HAP-1 (cell line): ENCODE measurements at regions not wholly inside any gene's neighbourhood (a gene's known extent, or its start where the extent isn't known, plus 50 kb on each side); places are given as distances from the start of the nearest gene placed in this dataset.

Experiments
- DNase-seq, 2 experiments: peaks; one replicate each; pipeline ENCODE4 v3.0.0-alpha.2; 2016 to 2020; ENCODE audit warnings: low spot score in 2 of 2
- H3K27me3 ChIP-seq: fragments of 250-450 bp; sonication (Bioruptor Pico); 2 replicates; pipeline ENCODE4 v1.5.1; 2020; ENCODE audit warnings: low read depth, mild to moderate bottlenecking, moderate library complexity
- H3K36me3 ChIP-seq: fragments of 250-450 bp; sonication (Bioruptor Pico); replicated peaks from 2 replicates; pipeline ENCODE4 v1.5.1; 2020; ENCODE audit warnings: mild to moderate bottlenecking
- H3K4me1 ChIP-seq: fragments of 250-450 bp; sonication (Bioruptor Pico); 2 replicates; pipeline ENCODE4 v1.5.1; 2020; ENCODE audit warnings: mild to moderate bottlenecking
- H3K4me3 ChIP-seq: fragments of 250-450 bp; sonication (Bioruptor Pico); 2 replicates; pipeline ENCODE4 v1.5.1; 2020; ENCODE audit warnings: mild to moderate bottlenecking, moderate library complexity
- H3K9me3 ChIP-seq: fragments of 250-450 bp; sonication (Bioruptor Pico); 2 replicates; pipeline ENCODE4 v1.5.1; 2020; ENCODE audit warnings: mild to moderate bottlenecking, moderate library complexity
- in situ Hi-C: fragments of 300-500 bp; cut with MboI; formaldehyde crosslinking; loops from 3 replicates; pipeline ENCODE4 v1.14.3; 2020; ENCODE audit warnings: low sequenced_read_pairs, inconsistent platforms, mixed read lengths

GRCh38 chr7:106423821-106424475 lies 139.2 kb upstream of the NAMPT start:
- Histone ChIP-seq H3K9me3 (no peaks in the 10 kb centered on the region), H3K4me3 (no peak overlapping the region), H3K27me3 (peaks cover 2% of the 10 kb centered on the region; the same call in 1 of the 2 replicates), H3K4me1 (no peaks in the 10 kb centered on the region), H3K36me3 (no peaks in the 10 kb centered on the region)
- no peak for DNase-seq
- in situ Hi-C loops, result no loop called here

DNA sequence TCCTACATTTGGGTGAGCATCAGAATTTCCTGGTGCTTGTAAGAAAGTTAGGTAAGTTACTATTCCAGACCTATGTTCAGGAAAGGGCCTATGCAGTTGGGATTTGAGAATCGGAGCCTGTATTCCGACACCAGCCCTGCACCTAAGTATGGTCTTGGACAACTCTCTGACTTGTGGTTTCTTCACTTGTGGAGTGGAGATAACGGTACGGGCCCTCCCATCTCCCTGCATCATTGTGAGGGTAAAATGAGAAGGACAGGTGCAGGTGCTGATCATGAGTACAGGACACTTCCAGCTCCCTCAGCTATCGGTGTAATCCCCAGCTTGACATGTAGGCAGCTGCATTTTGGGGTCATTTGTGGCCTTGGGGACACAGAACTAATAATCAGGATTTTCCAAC lies 138.3 kb upstream of the NAMPT start:
- H3K36me3 ChIP-seq, result no peaks in the 10 kb centered on the region
- H3K9me3 ChIP-seq, result no peaks in the 10 kb centered on the region
- no peaks in the 10 kb centered on the region for H3K4me1 ChIP-seq
- H3K4me3 ChIP-seq, result no peak overlapping the region
- DNase-seq, result no peak
- no peaks in the 10 kb centered on the region; the same call in 1 of the 2 replicates for H3K27me3 ChIP-seq
- in situ Hi-C loops, result no loop called here

- no peak for DNase-seq
- Histone ChIP-seq H3K9me3 (no peaks in the 10 kb centered on the region), H3K27me3 (no peaks in the 10 kb centered on the region), H3K36me3 (no peaks in the 10 kb centered on the region), H3K4me3 (no peak overlapping the region), H3K4me1 (no peaks in the 10 kb centered on the region)
- in situ Hi-C loops, result no loop called here
These were observed 136.5 kb upstream of the NAMPT start for GRCh38 chr7:106421181-106421762.

DNA sequence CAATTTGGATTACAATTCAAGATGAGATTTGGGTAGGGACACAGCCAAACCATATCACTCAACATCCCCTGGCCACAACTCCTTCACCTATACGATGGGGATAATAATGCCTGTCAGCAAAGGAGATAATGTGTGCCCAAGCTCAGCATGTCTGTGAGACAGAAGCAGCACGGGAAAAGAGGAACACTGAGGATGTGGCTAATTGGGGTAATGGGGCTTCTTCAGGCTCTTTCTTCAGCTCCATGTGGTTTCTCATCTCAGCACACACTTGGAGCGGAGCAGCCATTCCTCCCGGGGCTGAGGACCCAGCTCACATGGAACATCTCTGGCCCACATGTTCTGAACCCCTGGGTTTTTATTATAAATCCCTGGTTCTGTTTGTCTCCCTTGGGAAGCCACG lies 136.0 kb upstream of the NAMPT start:
- H3K27me3 ChIP-seq, result no peaks in the 10 kb centered on the region
- DNase-seq, result no peak
- H3K36me3 ChIP-seq, result no peaks in the 10 kb centered on the region
- H3K9me3 ChIP-seq, result no peaks in the 10 kb centered on the region
- no peak overlapping the region for H3K4me3 ChIP-seq
- H3K4me1 ChIP-seq, result no peaks in the 10 kb centered on the region
- in situ Hi-C loops, result no loop called here

GRCh38 chr7:106420210-106420609 lies 135.4 kb upstream of the NAMPT start:
- Histone ChIP-seq H3K36me3 (no peaks in the 10 kb centered on the region), H3K9me3 (no peaks in the 10 kb centered on the region), H3K4me1 (no peaks in the 10 kb centered on the region), H3K4me3 (no peak overlapping the region), H3K27me3 (no peaks in the 10 kb centered on the region)
- in situ Hi-C loops, result no loop called here
- no peak for DNase-seq

- no peak for DNase-seq
- in situ Hi-C loops, result no loop called here
- Histone ChIP-seq H3K36me3 (no peaks in the 10 kb centered on the region), H3K4me3 (no peak overlapping the region), H3K27me3 (no peaks in the 10 kb centered on the region), H3K4me1 (no peaks in the 10 kb centered on the region), H3K9me3 (no peaks in the 10 kb centered on the region)
These were observed 134.8 kb upstream of the NAMPT start for GRCh38 chr7:106419455-106420182.

- Histone ChIP-seq H3K36me3 (no peaks in the 10 kb centered on the region), H3K27me3 (0 out of 2 replicates have a peak, but pooled peaks cover 3% of the 10 kb centered on the region), H3K4me1 (no peaks in the 10 kb centered on the region), H3K9me3 (no peaks in the 10 kb centered on the region), H3K4me3 (no peak overlapping the region)
- in situ Hi-C loops, result no loop called here
- no peak for DNase-seq
These were observed 133.7 kb upstream of the NAMPT start for GRCh38 chr7:106418526-106418925.

GRCh38 chr7:106418094-106418493 lies 133.3 kb upstream of the NAMPT start:
- H3K9me3 ChIP-seq, result no peaks in the 10 kb centered on the region
- in situ Hi-C loops, result no loop called here
- DNase-seq, result no peak
- H3K27me3 ChIP-seq, result 0 out of 2 replicates have a peak, but pooled peaks cover 3% of the 10 kb centered on the region
- H3K36me3 ChIP-seq, result no peaks in the 10 kb centered on the region
- H3K4me3 ChIP-seq, result no peak overlapping the region
- H3K4me1 ChIP-seq, result no peaks in the 10 kb centered on the region

GRCh38 chr7:106417273-106417902 lies 132.6 kb upstream of the NAMPT start:
- no peaks in the 10 kb centered on the region for H3K36me3 ChIP-seq
- no peaks in the 10 kb centered on the region for H3K4me1 ChIP-seq
- H3K9me3 ChIP-seq, result no peaks in the 10 kb centered on the region
- in situ Hi-C loops, result no loop called here
- DNase-seq, result no peak
- H3K27me3 ChIP-seq, result 0 out of 2 replicates have a peak, but pooled peaks cover 3% of the 10 kb centered on the region
- no peak overlapping the region for H3K4me3 ChIP-seq

DNA sequence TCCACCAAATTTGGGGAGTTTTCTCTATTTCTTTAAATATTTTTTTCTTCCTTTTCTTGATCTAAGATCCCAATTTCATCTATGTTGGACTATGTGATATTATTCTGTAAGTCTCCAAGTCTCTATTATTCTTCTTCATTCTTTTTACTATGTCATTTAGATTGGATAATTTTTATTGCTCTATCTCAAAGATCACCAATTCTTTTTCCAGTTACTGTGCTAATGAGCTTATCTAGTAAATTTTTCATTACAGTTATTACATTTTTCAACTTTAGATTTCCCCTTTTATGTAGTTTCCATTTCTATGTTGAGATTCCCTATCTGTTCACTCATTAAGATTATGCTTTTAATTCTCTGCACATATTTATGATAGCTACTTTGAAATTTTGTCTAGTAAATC lies 131.6 kb upstream of the NAMPT start:
- H3K27me3 ChIP-seq, result 0 out of 2 replicates have a peak, but pooled peaks cover 3% of the 10 kb centered on the region
- H3K4me1 ChIP-seq, result no peaks in the 10 kb centered on the region
- in situ Hi-C loops, result no loop called here

DNA sequence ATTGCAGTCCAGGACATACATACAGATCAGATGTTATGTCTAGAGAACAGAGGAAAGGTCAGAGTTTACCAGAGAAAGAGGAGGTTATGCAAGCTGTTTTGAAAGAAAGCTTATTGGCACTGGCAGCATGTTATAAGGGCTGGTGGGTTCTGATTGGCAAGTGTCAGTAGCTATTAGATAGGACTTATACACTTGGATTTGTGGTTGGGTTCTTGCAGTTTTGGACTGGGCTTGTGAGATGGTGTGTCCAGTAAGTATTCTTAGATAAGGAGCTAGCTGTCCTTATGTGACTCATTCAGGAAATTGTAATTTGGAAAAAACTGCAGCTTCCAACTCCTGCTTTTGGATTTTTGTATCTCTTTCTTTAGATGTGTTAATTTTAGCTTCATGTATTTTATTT lies 130.7 kb upstream of the NAMPT start:
- no peaks in the 10 kb centered on the region for H3K36me3 ChIP-seq
- H3K9me3 ChIP-seq, result no peaks in the 10 kb centered on the region
- no peak for DNase-seq
- H3K27me3 ChIP-seq, result peaks cover 3% of the 10 kb centered on the region; the same call in 1 of the 2 replicates
- H3K4me3 ChIP-seq, result no peak overlapping the region
- in situ Hi-C loops, result no loop called here
- H3K4me1 ChIP-seq, result no peaks in the 10 kb centered on the region

More for the DNA sequence above, 131.6 kb upstream of the NAMPT start:
- no peaks in the 10 kb centered on the region for H3K36me3 ChIP-seq
- DNase-seq, result no peak
- H3K4me3 ChIP-seq, result no peak overlapping the region
- H3K9me3 ChIP-seq, result no peaks in the 10 kb centered on the region

- H3K9me3 ChIP-seq, result no peaks in the 10 kb centered on the region
- H3K4me1 ChIP-seq, result no peaks in the 10 kb centered on the region
- DNase-seq, result no peak
- H3K4me3 ChIP-seq, result no peak overlapping the region
- H3K27me3 ChIP-seq, result peaks cover 3% of the 10 kb centered on the region; the same call in 1 of the 2 replicates
- in situ Hi-C loops, result no loop called here
- no peaks in the 10 kb centered on the region for H3K36me3 ChIP-seq
These were observed 128.7 kb upstream of the NAMPT start for GRCh38 chr7:106413446-106413845.

DNA sequence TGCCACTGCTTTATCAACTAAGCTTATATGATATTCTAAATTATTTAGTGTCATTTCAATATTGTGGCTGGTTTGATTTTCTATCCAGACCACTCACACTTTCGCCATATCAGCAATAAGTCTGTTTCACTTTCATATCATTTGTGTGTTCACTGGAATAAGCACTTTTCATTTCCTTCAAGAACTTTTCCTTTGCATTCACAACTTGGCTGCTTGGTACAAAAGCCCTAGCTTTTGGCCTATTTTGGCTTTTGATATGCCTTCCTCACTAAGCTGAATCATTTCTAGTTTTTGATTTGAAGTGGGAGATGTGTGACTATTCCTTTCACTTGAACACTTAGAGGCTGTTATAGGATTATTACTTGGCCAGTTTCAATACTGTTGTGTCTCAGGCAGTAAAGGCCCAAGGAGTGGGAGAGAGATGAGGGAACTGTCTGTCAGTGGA lies 120.9 kb upstream of the NAMPT start:
- Histone ChIP-seq H3K9me3 (no peaks in the 10 kb centered on the region), H3K36me3 (no peaks in the 10 kb centered on the region), H3K4me1 (peaks cover 6% of the 10 kb centered on the region), H3K4me3 (no peak overlapping the region), H3K27me3 (peaks cover 14% of the 10 kb centered on the region)
- no peak for DNase-seq
- in situ Hi-C loops, result no loop called here

DNA sequence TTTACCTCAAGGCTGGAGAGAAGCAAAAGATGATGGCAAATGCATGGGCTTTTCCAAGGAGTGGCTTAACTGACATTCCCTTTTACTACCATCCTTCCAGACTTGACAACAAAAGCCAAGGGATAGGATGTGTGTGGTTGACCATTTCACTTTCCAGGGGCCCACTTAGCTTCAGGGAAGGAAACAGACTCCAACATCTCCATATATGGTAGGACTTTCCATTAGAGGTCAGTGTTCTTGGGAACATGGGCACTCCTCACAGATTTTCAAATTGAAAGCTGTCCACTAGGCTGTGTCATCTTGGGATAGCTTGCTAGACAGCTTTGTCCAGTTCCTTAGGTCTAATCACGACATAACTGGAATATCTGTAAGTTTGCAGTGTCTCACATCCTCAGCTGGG lies 118.1 kb upstream of the NAMPT start:
- in situ Hi-C loops, result no loop called here
- peaks cover 31% of the 10 kb centered on the region for H3K27me3 ChIP-seq
- DNase-seq, result no peak

More for the DNA sequence above, 118.1 kb upstream of the NAMPT start:
- Histone ChIP-seq H3K36me3 (no peaks in the 10 kb centered on the region), H3K9me3 (no peaks in the 10 kb centered on the region), H3K4me3 (no peak overlapping the region), H3K4me1 (peaks cover 9% of the 10 kb centered on the region)
